T-helper 2 cell treated with Interferon-gamma antibody and Interleukin-4, amounts not matched to agents 5 μg/mL and 100 μg/mL, for 36 hours (primary cell): ENCODE measurements at regions not wholly inside any gene's neighbourhood (a gene's known extent, or its start where the extent isn't known, plus 50 kb on each side); places are given as distances from the start of the nearest gene placed in this dataset.

Source experiments
- DNase-seq: peaks from one replicate; pipeline ENCODE4 v3.0.0; 2021; ENCODE audit warnings: low spot score
- H3K27ac Mint-ChIP-seq: one replicate; pipeline ENCODE4 v1.8.0; 2021; ENCODE audit warnings: mild to moderate bottlenecking, mixed read lengths
- H3K27me3 Mint-ChIP-seq: one replicate; pipeline ENCODE4 v1.8.0; 2021; ENCODE audit warnings: low read depth, mixed read lengths
- H3K36me3 Mint-ChIP-seq: one replicate; pipeline ENCODE4 v1.8.0; 2021; ENCODE audit warnings: low read depth, mixed read lengths
- H3K4me1 Mint-ChIP-seq: one replicate; pipeline ENCODE4 v1.8.0; 2021; ENCODE audit warnings: low read depth, mixed read lengths
- H3K4me3 Mint-ChIP-seq: one replicate; pipeline ENCODE4 v1.8.0; 2022; ENCODE audit warnings: mild to moderate bottlenecking, moderate library complexity, mixed read lengths
- H3K9me3 Mint-ChIP-seq: one replicate; pipeline ENCODE4 v1.8.0; 2021; ENCODE audit warnings: mixed read lengths

- no peak for DNase-seq
- H3K27ac Mint-ChIP-seq, result no peak overlapping the region
- no peaks in the 10 kb centered on the region for H3K4me1 Mint-ChIP-seq
- H3K4me3 Mint-ChIP-seq, result no peak overlapping the region
- H3K27me3 Mint-ChIP-seq, result no peaks in the 10 kb centered on the region
- H3K36me3 Mint-ChIP-seq, result no peaks in the 10 kb centered on the region
- peaks cover 22% of the 10 kb centered on the region for H3K9me3 Mint-ChIP-seq
These were observed 118.6 kb upstream of the LRATD1 start for GRCh38 chr2:14513903-14514302.

GRCh38 chr2:14516844-14517243 is 115.7 kb upstream of the LRATD1 start:
- no peak overlapping the region for H3K27ac Mint-ChIP-seq
- H3K9me3 Mint-ChIP-seq, result peaks cover 13% of the 10 kb centered on the region
- DNase-seq, result no peak

GRCh38 chr2:14517731-14518130 is 114.8 kb upstream of the LRATD1 start:
- H3K27ac Mint-ChIP-seq, result no peak overlapping the region
- no peaks in the 10 kb centered on the region for H3K27me3 Mint-ChIP-seq
- no peak overlapping the region for H3K4me3 Mint-ChIP-seq
- no peak for DNase-seq
- peaks cover 13% of the 10 kb centered on the region for H3K9me3 Mint-ChIP-seq
- no peaks in the 10 kb centered on the region for H3K36me3 Mint-ChIP-seq
- H3K4me1 Mint-ChIP-seq, result no peaks in the 10 kb centered on the region

More at GRCh38 chr2:14516844-14517243, 115.7 kb upstream of the LRATD1 start:
- H3K4me1 Mint-ChIP-seq, result no peaks in the 10 kb centered on the region
- H3K36me3 Mint-ChIP-seq, result no peaks in the 10 kb centered on the region
- no peaks in the 10 kb centered on the region for H3K27me3 Mint-ChIP-seq
- H3K4me3 Mint-ChIP-seq, result no peak overlapping the region

- Mint-ChIP-seq H3K36me3 (no peaks in the 10 kb centered on the region), H3K27ac (no peak overlapping the region), H3K4me1 (no peaks in the 10 kb centered on the region), H3K9me3 (peaks cover 12% of the 10 kb centered on the region), H3K27me3 (no peaks in the 10 kb centered on the region), H3K4me3 (no peak overlapping the region)
- no peak for DNase-seq
These were observed 112.1 kb upstream of the LRATD1 start for GRCh38 chr2:14520385-14520945.

GRCh38 chr2:14524041-14524802 is 108.3 kb upstream of the LRATD1 start:
- DNase-seq, result no peak
- Mint-ChIP-seq H3K9me3 (peaks cover 7% of the 10 kb centered on the region), H3K4me1 (no peaks in the 10 kb centered on the region), H3K4me3 (no peak overlapping the region), H3K36me3 (no peaks in the 10 kb centered on the region), H3K27ac (no peak overlapping the region), H3K27me3 (no peaks in the 10 kb centered on the region)

- DNase-seq, result no peak
- H3K9me3 Mint-ChIP-seq, result peaks cover 7% of the 10 kb centered on the region
- H3K4me1 Mint-ChIP-seq, result no peaks in the 10 kb centered on the region
- H3K27me3 Mint-ChIP-seq, result no peaks in the 10 kb centered on the region
- H3K27ac Mint-ChIP-seq, result no peak overlapping the region
- no peaks in the 10 kb centered on the region for H3K36me3 Mint-ChIP-seq
- H3K4me3 Mint-ChIP-seq, result no peak overlapping the region
These were observed 107.8 kb upstream of the LRATD1 start for GRCh38 chr2:14524803-14525080.

GRCh38 chr2:14530506-14530905 is 102.0 kb upstream of the LRATD1 start:
- Mint-ChIP-seq H3K9me3 (no peaks in the 10 kb centered on the region), H3K4me3 (no peak overlapping the region), H3K4me1 (no peaks in the 10 kb centered on the region), H3K27ac (no peak overlapping the region), H3K27me3 (no peaks in the 10 kb centered on the region), H3K36me3 (no peaks in the 10 kb centered on the region)
- DNase-seq, result no peak

GRCh38 chr2:14533131-14533757 is 99.3 kb upstream of the LRATD1 start:
- no peaks in the 10 kb centered on the region for H3K27me3 Mint-ChIP-seq
- no peak overlapping the region for H3K4me3 Mint-ChIP-seq
- H3K27ac Mint-ChIP-seq, result no peak overlapping the region
- no peaks in the 10 kb centered on the region for H3K4me1 Mint-ChIP-seq
- DNase-seq, result no peak
- no peaks in the 10 kb centered on the region for H3K9me3 Mint-ChIP-seq
- no peaks in the 10 kb centered on the region for H3K36me3 Mint-ChIP-seq

- H3K9me3 Mint-ChIP-seq, result no peaks in the 10 kb centered on the region
- H3K36me3 Mint-ChIP-seq, result no peaks in the 10 kb centered on the region
- H3K4me3 Mint-ChIP-seq, result no peak overlapping the region
- no peaks in the 10 kb centered on the region for H3K4me1 Mint-ChIP-seq
- H3K27ac Mint-ChIP-seq, result no peak overlapping the region
- H3K27me3 Mint-ChIP-seq, result no peaks in the 10 kb centered on the region
- no peak for DNase-seq
These were observed 97.4 kb upstream of the LRATD1 start for GRCh38 chr2:14535156-14535555.

GRCh38 chr2:14536976-14537375 is 95.5 kb upstream of the LRATD1 start:
- Mint-ChIP-seq H3K9me3 (no peaks in the 10 kb centered on the region), H3K27me3 (no peaks in the 10 kb centered on the region), H3K27ac (no peak overlapping the region), H3K4me1 (no peaks in the 10 kb centered on the region), H3K4me3 (no peak overlapping the region), H3K36me3 (no peaks in the 10 kb centered on the region)
- DNase-seq, result no peak

- H3K4me3 Mint-ChIP-seq, result no peak overlapping the region
- no peaks in the 10 kb centered on the region for H3K36me3 Mint-ChIP-seq
- no peaks in the 10 kb centered on the region for H3K9me3 Mint-ChIP-seq
- no peaks in the 10 kb centered on the region for H3K4me1 Mint-ChIP-seq
- no peaks in the 10 kb centered on the region for H3K27me3 Mint-ChIP-seq
- no peak for DNase-seq
- H3K27ac Mint-ChIP-seq, result no peak overlapping the region
These were observed 92.5 kb upstream of the LRATD1 start for GRCh38 chr2:14540015-14540414.

- Mint-ChIP-seq H3K4me1 (no peaks in the 10 kb centered on the region), H3K4me3 (no peak overlapping the region), H3K27ac (no peak overlapping the region), H3K36me3 (no peaks in the 10 kb centered on the region), H3K27me3 (no peaks in the 10 kb centered on the region), H3K9me3 (no peaks in the 10 kb centered on the region)
- DNase-seq, result no peak
These were observed 89.2 kb upstream of the LRATD1 start for GRCh38 chr2:14543284-14543683.

GRCh38 chr2:14544247-14544646 is 88.3 kb upstream of the LRATD1 start:
- no peaks in the 10 kb centered on the region for H3K27me3 Mint-ChIP-seq

GRCh38 chr2:14547830-14548229 is 84.7 kb upstream of the LRATD1 start:
- Mint-ChIP-seq H3K4me3 (no peak overlapping the region), H3K36me3 (no peaks in the 10 kb centered on the region), H3K9me3 (no peaks in the 10 kb centered on the region), H3K27ac (no peak overlapping the region), H3K4me1 (no peaks in the 10 kb centered on the region), H3K27me3 (no peaks in the 10 kb centered on the region)
- DNase-seq, result no peak

More at GRCh38 chr2:14544247-14544646, 88.3 kb upstream of the LRATD1 start:
- Mint-ChIP-seq H3K9me3 (no peaks in the 10 kb centered on the region), H3K36me3 (no peaks in the 10 kb centered on the region), H3K4me1 (no peaks in the 10 kb centered on the region), H3K4me3 (no peak overlapping the region), H3K27ac (no peak overlapping the region)
- DNase-seq, result no peak
